MCF 10A (cell line): ENCODE measurements at regions not wholly inside any gene's neighbourhood (a gene's known extent, or its start where the extent isn't known, plus 50 kb on each side); places are given as distances from the start of the nearest gene placed in this dataset.
A peak's percentile ranks its signal among the peaks of the same experiment; 100 is the strongest.

Source experiments
- BruUV-seq: library from RNA; stranded (reverse); fragments of 400-500 nt; replicated peaks from 2 replicates; lab custom pipeline; 2021; lab: Mats Ljungman, UMichigan
- CTCF ChIA-PET: fragments of 300-600 bp; sonication (Branson Sonifier 250); formaldehyde crosslinking; extraction: SDS; loops from one replicate; lab custom pipeline; 2021; ENCODE audit warnings: antibody characterized with exemption, inconsistent platforms; lab: Yijun Ruan, JAX
- POLR2A ChIA-PET: fragments of 300-600, 350-650 bp; sonication (Branson Sonifier 250); formaldehyde crosslinking; extraction: SDS; loops from one replicate; lab custom pipeline; 2020; ENCODE audit warnings: antibody characterized with exemption, inconsistent platforms; lab: Yijun Ruan, JAX
- DNase-seq: peaks from one replicate; pipeline ENCODE4 v3.0.0-alpha.2; 2018; ENCODE audit not compliant: unreplicated experiment
- H3K27ac Mint-ChIP-seq: one replicate; pipeline ENCODE4 v1.8.0; 2022; ENCODE audit warnings: mild to moderate bottlenecking, low read depth, mixed read lengths; ENCODE audit not compliant: unreplicated experiment
- H3K27me3 Mint-ChIP-seq: one replicate; pipeline ENCODE4 v1.8.0; 2022; ENCODE audit warnings: mixed read lengths; ENCODE audit not compliant: insufficient read depth, unreplicated experiment
- H3K36me3 Mint-ChIP-seq: one replicate; pipeline ENCODE4 v1.8.0; 2022; ENCODE audit warnings: mild to moderate bottlenecking, moderate library complexity, mixed read lengths; ENCODE audit not compliant: insufficient read depth, unreplicated experiment
- H3K4me1 Mint-ChIP-seq: one replicate; pipeline ENCODE4 v1.8.0; 2022; ENCODE audit warnings: mixed read lengths; ENCODE audit not compliant: insufficient read depth, unreplicated experiment
- H3K4me3 Mint-ChIP-seq: one replicate; pipeline ENCODE4 v1.8.0; 2022; ENCODE audit warnings: mild to moderate bottlenecking, moderate library complexity, mixed read lengths; ENCODE audit not compliant: unreplicated experiment
- H3K9me3 Mint-ChIP-seq: one replicate; pipeline ENCODE4 v1.8.0; 2022; ENCODE audit warnings: mixed read lengths; ENCODE audit not compliant: unreplicated experiment
- CTCF ChIP-seq: fragments of 200-600 bp; IDR thresholded peaks from one replicate; pipeline ENCODE4 v1.8.0; 2022; ENCODE audit warnings: antibody characterized with exemption, mild to moderate bottlenecking; ENCODE audit not compliant: unreplicated experiment
- intact Hi-C: fragments of 100-400 bp; cut with micrococcal nuclease; formaldehyde crosslinking; loops from 2 replicates; pipeline ENCODE4 v1.14.1; 2022

- Mint-ChIP-seq H3K27me3 (no peaks in the 10 kb centered on the region), H3K27ac (no peak overlapping the region), H3K9me3 (no peaks in the 10 kb centered on the region), H3K36me3 (no peaks in the 10 kb centered on the region), H3K4me3 (no peak overlapping the region), H3K4me1 (peaks cover 10% of the 10 kb centered on the region)
- CTCF ChIA-PET: interaction anchor here (1.1 kb wide), 1 partner anchor 138 kb away, joined by 3 read pairs; no protein-coding TSS in a partner anchor
- no TSS peak for BruUV-seq
- TF ChIP-seq CTCF: no peak
- intact Hi-C loops: no loop called here
- DNase-seq: no peak
- POLR2A ChIA-PET: interaction anchor here (0.7 kb wide), 1 partner anchor 51 kb away, joined by 3 read pairs; no protein-coding TSS in a partner anchor
These were observed 76.3 kb upstream of the CUX1 start for GRCh38 chr7:101740981-101741725.

GRCh38 chr7:101743241-101743994, 74.0 kb upstream of the CUX1 start:
- Mint-ChIP-seq H3K36me3 (no peaks in the 10 kb centered on the region), H3K4me3 (peak overlapping the region; percentile 73), H3K9me3 (no peaks in the 10 kb centered on the region), H3K27ac (no peak overlapping the region), H3K27me3 (no peaks in the 10 kb centered on the region), H3K4me1 (peaks cover 10% of the 10 kb centered on the region)
- CTCF ChIA-PET: interaction anchor here (0.6 to 2.0 kb wide), 15 partner anchors 12 to 1392 kb away, joined by 3 to 7 read pairs (median 3); no protein-coding TSS in a partner anchor
- BruUV-seq: no TSS peak
- peak; percentile 44 for TF ChIP-seq CTCF
- POLR2A ChIA-PET: interaction anchor here (0.6 to 1.2 kb wide), 9 partner anchors 10 to 494 kb away, joined by 3 to 4 read pairs (median 3); no protein-coding TSS in a partner anchor
- peak; percentile 49 for DNase-seq
- intact Hi-C loops: loop anchor here (1.0 kb wide), 1 partner anchor 72 kb away; no protein-coding TSS in a partner anchor

GRCh38 chr7:101743995-101744360, 73.4 kb upstream of the CUX1 start:
- intact Hi-C loops: loop anchor here (1.0 kb wide), 1 partner anchor 71 kb away; no protein-coding TSS in a partner anchor
- no peak for TF ChIP-seq CTCF
- Mint-ChIP-seq H3K27ac (no peak overlapping the region), H3K27me3 (no peaks in the 10 kb centered on the region), H3K9me3 (no peaks in the 10 kb centered on the region), H3K4me1 (peaks cover 10% of the 10 kb centered on the region), H3K36me3 (no peaks in the 10 kb centered on the region), H3K4me3 (peak overlapping the region; percentile 73)
- DNase-seq: no peak
- POLR2A ChIA-PET: interaction anchor here (0.6 to 1.4 kb wide), 5 partner anchors 14 to 139 kb away, joined by 3 to 7 read pairs (median 3); no protein-coding TSS in a partner anchor
- no TSS peak for BruUV-seq
- CTCF ChIA-PET: interaction anchor here (0.6 to 2.0 kb wide), 10 partner anchors 14 to 478 kb away, joined by 3 to 7 read pairs (median 3); no protein-coding TSS in a partner anchor
